ENCODE measurements at regions not wholly inside any gene's neighbourhood (a gene's known extent, or its start where the extent isn't known, plus 50 kb on each side); places are given as distances from the start of the nearest gene placed in this dataset.

DNA sequence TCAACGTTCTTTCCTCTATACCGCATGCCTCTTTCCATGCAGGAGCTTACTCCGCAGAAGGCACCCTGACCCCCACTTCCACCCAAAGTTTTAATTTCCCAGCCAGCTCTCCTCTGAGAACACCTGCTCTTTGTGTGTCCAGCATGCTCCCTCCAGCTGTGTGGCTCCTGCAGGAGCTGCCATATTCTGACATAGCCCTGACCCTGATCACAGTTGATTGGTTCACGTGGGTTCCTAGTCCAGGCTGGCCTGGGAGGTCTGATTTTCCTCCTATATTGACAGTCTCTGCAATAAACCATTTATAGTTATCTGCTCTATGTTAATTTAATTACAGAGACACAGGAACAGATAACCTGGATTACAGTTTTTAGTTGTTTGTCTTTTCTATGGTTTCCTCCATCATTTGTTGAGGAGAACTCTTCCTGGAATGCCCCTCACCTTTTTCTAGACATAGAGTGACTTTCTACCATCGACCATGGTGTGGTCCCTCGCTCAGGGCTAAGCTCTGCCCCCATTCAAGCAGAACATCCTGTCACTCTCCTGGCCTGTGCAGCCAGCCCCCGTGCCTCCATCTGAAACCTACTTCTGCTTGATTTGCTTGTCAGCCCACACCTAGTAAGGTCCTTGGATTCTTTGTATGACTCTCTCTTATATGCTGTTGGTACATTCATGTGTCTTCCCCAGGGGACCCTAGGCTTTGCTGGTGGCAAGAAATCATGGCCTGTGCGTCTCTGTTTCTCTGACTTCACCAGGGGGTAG lies 231.5 kb downstream of the LPIN1 start:
- Histone ChIP-seq H3K36me3 (ENCODE audit: low read depth) (no peaks in the 10 kb centered on the region), H3K4me3 (ENCODE audit: severe bottlenecking) (no peak overlapping the region), H3K27me3 (ENCODE audit: insufficient read depth, poor library complexity, severe bottlenecking) (no peaks in the 10 kb centered on the region), H3K9me3 (ENCODE audit: severe bottlenecking) (peaks cover 2% of the 10 kb centered on the region), H3K4me1 (ENCODE audit: insufficient read depth, poor library complexity, severe bottlenecking) (peaks cover 5% of the 10 kb centered on the region), H3K27ac (ENCODE audit: poor library complexity, severe bottlenecking) (no peak overlapping the region)
- DNase-seq (ENCODE audit: low spot score), result no peak
- ATAC-seq (ENCODE audit: low read depth), result no peak
- TF ChIP-seq, protein P1, sequence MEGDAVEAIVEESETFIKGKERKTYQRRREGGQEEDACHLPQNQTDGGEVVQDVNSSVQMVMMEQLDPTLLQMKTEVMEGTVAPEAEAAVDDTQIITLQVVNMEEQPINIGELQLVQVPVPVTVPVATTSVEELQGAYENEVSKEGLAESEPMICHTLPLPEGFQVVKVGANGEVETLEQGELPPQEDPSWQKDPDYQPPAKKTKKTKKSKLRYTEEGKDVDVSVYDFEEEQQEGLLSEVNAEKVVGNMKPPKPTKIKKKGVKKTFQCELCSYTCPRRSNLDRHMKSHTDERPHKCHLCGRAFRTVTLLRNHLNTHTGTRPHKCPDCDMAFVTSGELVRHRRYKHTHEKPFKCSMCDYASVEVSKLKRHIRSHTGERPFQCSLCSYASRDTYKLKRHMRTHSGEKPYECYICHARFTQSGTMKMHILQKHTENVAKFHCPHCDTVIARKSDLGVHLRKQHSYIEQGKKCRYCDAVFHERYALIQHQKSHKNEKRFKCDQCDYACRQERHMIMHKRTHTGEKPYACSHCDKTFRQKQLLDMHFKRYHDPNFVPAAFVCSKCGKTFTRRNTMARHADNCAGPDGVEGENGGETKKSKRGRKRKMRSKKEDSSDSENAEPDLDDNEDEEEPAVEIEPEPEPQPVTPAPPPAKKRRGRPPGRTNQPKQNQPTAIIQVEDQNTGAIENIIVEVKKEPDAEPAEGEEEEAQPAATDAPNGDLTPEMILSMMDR (IDR thresholded peaks at IDR 0.05; ENCODE audit: poor library complexity, severe bottlenecking), result no peak

DNA sequence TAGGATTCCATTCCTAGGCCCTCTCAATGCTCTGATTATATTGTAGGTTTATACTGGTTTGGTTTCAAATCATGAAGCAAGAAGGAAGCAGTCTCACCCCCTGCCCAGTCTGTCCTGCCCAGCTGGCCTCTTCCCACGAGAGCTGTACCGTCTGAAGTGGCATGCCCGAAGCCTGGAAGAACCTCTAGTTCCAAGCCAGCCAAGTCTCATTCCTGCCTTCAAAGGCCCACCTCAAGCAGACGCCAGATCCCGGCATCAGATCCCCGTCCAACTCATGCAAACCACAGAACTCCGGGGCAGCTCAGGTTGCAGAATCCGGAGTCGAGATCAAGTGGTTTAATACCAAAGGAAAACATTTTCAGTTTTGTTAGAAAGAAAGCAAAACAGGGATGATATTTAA lies 234.4 kb downstream of the LPIN1 start:
- no peaks in the 10 kb centered on the region for H3K9me3 ChIP-seq (ENCODE audit: severe bottlenecking)
- no peak overlapping the region for H3K27ac ChIP-seq (ENCODE audit: poor library complexity, severe bottlenecking)
- H3K4me3 ChIP-seq (ENCODE audit: severe bottlenecking), result no peak overlapping the region
- H3K4me1 ChIP-seq (ENCODE audit: insufficient read depth, poor library complexity, severe bottlenecking), result peaks cover 6% of the 10 kb centered on the region
- ATAC-seq (ENCODE audit: low read depth) (no peak), DNase-seq (ENCODE audit: low spot score) (no peak)
- H3K27me3 ChIP-seq (ENCODE audit: insufficient read depth, poor library complexity, severe bottlenecking), result no peaks in the 10 kb centered on the region
- H3K36me3 ChIP-seq (ENCODE audit: low read depth), result no peaks in the 10 kb centered on the region
- TF ChIP-seq, protein P1 (IDR thresholded peaks at IDR 0.05; ENCODE audit: poor library complexity, severe bottlenecking), result no peak

DNA sequence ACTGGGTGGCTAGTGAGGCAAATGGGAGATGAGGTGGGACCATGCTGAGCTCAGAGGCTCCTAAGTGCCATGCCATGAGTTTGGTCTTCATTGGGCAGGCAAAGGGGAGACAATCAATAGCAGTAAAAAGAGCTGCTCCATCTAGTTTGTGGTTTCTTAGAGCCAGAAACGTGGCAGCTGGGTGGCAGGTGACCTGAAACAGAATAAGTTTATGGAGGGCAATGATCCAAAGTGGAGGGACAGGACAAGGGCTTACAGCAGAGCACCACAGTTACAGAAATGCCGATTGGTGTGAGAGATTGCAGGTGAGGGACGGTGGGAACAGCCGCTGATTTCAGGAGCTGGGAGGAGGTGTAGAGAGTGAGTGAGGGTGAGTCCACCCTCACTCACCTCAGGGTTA lies 237.0 kb downstream of the LPIN1 start:
- no peaks in the 10 kb centered on the region for H3K27me3 ChIP-seq (ENCODE audit: insufficient read depth, poor library complexity, severe bottlenecking)
- H3K27ac ChIP-seq (ENCODE audit: poor library complexity, severe bottlenecking), result no peak overlapping the region
- ATAC-seq (ENCODE audit: low read depth) (no peak), DNase-seq (ENCODE audit: low spot score) (no peak)
- H3K36me3 ChIP-seq (ENCODE audit: low read depth), result no peaks in the 10 kb centered on the region
- H3K4me1 ChIP-seq (ENCODE audit: insufficient read depth, poor library complexity, severe bottlenecking), result peaks cover 9% of the 10 kb centered on the region
- TF ChIP-seq, protein P1 (IDR thresholded peaks at IDR 0.05; ENCODE audit: poor library complexity, severe bottlenecking), result no peak
- H3K4me3 ChIP-seq (ENCODE audit: severe bottlenecking), result no peak overlapping the region
- H3K9me3 ChIP-seq (ENCODE audit: severe bottlenecking), result no peaks in the 10 kb centered on the region

- H3K36me3 ChIP-seq (ENCODE audit: low read depth), result no peaks in the 10 kb centered on the region
- no peak overlapping the region for H3K4me3 ChIP-seq (ENCODE audit: severe bottlenecking)
- H3K9me3 ChIP-seq (ENCODE audit: severe bottlenecking), result no peaks in the 10 kb centered on the region
- TF ChIP-seq, protein P1 (IDR thresholded peaks at IDR 0.05; ENCODE audit: poor library complexity, severe bottlenecking), result no peak
- no peak overlapping the region for H3K27ac ChIP-seq (ENCODE audit: poor library complexity, severe bottlenecking)
- DNase-seq (ENCODE audit: low spot score) (no peak), ATAC-seq (ENCODE audit: low read depth) (no peak)
- H3K4me1 ChIP-seq (ENCODE audit: insufficient read depth, poor library complexity, severe bottlenecking), result peaks cover 9% of the 10 kb centered on the region
- H3K27me3 ChIP-seq (ENCODE audit: insufficient read depth, poor library complexity, severe bottlenecking), result no peaks in the 10 kb centered on the region
Observed at GRCh38 chr2:11983870-11984269, 237.4 kb downstream of the LPIN1 start.
